ENCODE measurements at regions not wholly inside any gene's neighbourhood (a gene's known extent, or its start where the extent isn't known, plus 50 kb on each side); places are given as distances from the start of the nearest gene placed in this dataset.

DNA sequence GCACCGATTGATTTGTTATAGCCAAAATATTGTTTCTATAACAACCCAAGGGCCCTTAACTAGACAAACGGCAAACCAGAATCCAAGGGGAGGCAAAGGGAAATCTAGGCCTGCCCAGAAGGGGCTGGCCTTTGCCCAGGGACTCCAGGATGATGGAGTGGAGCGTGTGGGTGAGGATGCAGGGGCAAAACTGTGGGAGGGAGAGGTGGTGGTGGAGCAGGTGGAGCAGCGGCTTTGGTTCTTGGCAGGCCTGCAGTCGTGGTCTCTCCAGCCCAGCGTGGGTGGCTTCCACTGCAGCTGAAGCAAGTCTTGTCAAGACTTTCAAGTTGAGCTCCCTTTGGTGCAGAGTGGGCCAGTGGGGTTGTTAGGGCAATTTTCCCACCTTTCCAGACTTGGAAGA, 98.6 kb upstream of the TBCA start:
- Mint-ChIP-seq H3K4me1 (no peaks in the 10 kb centered on the region), H3K27ac (no peak overlapping the region)

GRCh38 chr5:77873239-77873638, 97.1 kb upstream of the TBCA start:
- Mint-ChIP-seq H3K9me3 (no peaks in the 10 kb centered on the region), H3K4me3 (no peak overlapping the region), H3K27ac (no peak overlapping the region), H3K4me1 (no peaks in the 10 kb centered on the region), H3K27me3 (ENCODE audit: low read depth) (no peaks in the 10 kb centered on the region), H3K36me3 (no peaks in the 10 kb centered on the region)
- DNase-seq (ENCODE audit: low spot score in 2 of 2, unreplicated experiment in 2 of 2) = no peak
- no peak for TF ChIP-seq CTCF (IDR thresholded peaks at IDR 0.05; ENCODE audit: unreplicated experiment)

More for the DNA sequence above, 98.6 kb upstream of the TBCA start:
- Mint-ChIP-seq H3K36me3 (no peaks in the 10 kb centered on the region), H3K9me3 (no peaks in the 10 kb centered on the region), H3K27me3 (ENCODE audit: low read depth) (no peaks in the 10 kb centered on the region), H3K4me3 (no peak overlapping the region)
- TF ChIP-seq CTCF (IDR thresholded peaks at IDR 0.05; ENCODE audit: unreplicated experiment) = no peak
- no peak for DNase-seq (ENCODE audit: low spot score in 2 of 2, unreplicated experiment in 2 of 2)

DNA sequence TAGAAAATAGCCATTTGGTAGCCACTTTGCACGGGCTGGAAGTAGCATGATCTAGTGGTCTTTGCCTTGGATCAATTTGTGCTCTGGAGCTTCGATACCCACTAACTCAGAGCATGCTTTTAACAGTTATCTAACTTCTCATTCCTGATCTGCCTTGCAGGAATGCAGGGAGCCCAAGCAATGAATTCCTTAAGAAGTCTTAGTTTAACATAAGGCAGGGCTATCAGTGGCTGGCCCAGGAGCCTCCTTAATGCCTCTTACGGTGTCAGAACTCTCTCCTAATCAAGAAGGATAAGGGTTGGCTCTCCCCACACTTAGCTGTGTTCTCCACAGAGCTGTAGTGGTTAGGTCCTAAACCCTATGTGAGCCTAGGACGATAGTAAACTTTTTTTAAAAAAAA, 95.8 kb upstream of the TBCA start:
- H3K27me3 Mint-ChIP-seq (ENCODE audit: low read depth) = no peaks in the 10 kb centered on the region

DNA sequence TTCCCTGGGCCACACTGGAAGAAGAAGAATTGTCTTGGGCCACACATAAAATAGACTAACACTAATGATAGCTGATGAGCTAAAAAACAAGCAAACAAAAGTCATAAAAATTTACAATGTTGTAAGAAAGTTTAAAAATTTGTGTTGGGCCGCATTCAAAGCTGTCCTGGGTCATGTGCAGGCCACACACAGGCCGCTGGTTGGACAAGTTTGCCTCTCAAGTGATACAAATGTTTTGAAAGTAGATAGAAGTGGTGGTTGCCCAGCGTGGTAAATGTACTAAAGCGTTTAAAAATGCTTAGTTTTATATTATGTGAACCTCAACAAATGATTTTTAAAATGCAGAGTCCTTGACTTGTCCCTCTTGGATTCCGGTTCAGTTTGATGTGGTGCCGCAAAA, 94.9 kb upstream of the TBCA start:
- H3K27me3 Mint-ChIP-seq (ENCODE audit: low read depth) = no peaks in the 10 kb centered on the region
- no peak overlapping the region for H3K27ac Mint-ChIP-seq
- no peak overlapping the region for H3K4me3 Mint-ChIP-seq
- H3K9me3 Mint-ChIP-seq = no peaks in the 10 kb centered on the region
- H3K36me3 Mint-ChIP-seq = no peaks in the 10 kb centered on the region
- no peaks in the 10 kb centered on the region for H3K4me1 Mint-ChIP-seq
- no peak for DNase-seq (ENCODE audit: low spot score in 2 of 2, unreplicated experiment in 2 of 2)
- no peak for TF ChIP-seq CTCF (IDR thresholded peaks at IDR 0.05; ENCODE audit: unreplicated experiment)

More for the DNA sequence above, 95.8 kb upstream of the TBCA start:
- Mint-ChIP-seq H3K36me3 (no peaks in the 10 kb centered on the region), H3K4me1 (no peaks in the 10 kb centered on the region), H3K27ac (no peak overlapping the region), H3K9me3 (no peaks in the 10 kb centered on the region), H3K4me3 (no peak overlapping the region)
- no peak for DNase-seq (ENCODE audit: low spot score in 2 of 2, unreplicated experiment in 2 of 2)
- TF ChIP-seq CTCF (IDR thresholded peaks at IDR 0.05; ENCODE audit: unreplicated experiment) = no peak

GRCh38 chr5:77869116-77869798, 93.1 kb upstream of the TBCA start:
- Mint-ChIP-seq H3K4me3 (no peak overlapping the region), H3K4me1 (no peaks in the 10 kb centered on the region), H3K27me3 (ENCODE audit: low read depth) (peaks cover 2% of the 10 kb centered on the region), H3K27ac (no peak overlapping the region), H3K36me3 (no peaks in the 10 kb centered on the region), H3K9me3 (no peaks in the 10 kb centered on the region)
- DNase-seq (ENCODE audit: low spot score in 2 of 2, unreplicated experiment in 2 of 2) = no peak
- TF ChIP-seq CTCF (IDR thresholded peaks at IDR 0.05; ENCODE audit: unreplicated experiment) = no peak

DNA sequence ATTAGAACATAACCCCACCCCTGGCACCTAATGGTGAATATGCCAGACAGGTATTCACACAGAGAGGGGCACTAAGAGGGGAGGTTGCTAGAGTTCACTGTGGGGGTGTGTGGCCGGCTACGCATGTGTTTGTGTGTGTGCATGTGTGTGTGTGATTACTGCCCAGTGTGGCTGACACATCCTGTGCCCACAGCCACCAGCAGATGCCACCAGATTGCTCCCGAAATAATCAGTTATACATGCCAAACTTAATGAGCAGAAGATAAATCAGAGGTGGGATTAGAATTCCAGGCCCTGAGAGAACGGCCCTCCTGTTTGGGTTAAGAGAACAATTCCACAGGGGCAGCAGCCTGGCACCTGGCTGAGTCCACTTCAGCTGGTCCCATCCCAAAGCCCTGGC, 91.8 kb upstream of the TBCA start:
- Mint-ChIP-seq H3K4me1 (no peaks in the 10 kb centered on the region), H3K9me3 (no peaks in the 10 kb centered on the region)
- no peak for TF ChIP-seq CTCF (IDR thresholded peaks at IDR 0.05; ENCODE audit: unreplicated experiment)

More for the DNA sequence above, 91.8 kb upstream of the TBCA start:
- no peak overlapping the region for H3K27ac Mint-ChIP-seq
- H3K4me3 Mint-ChIP-seq = no peak overlapping the region
- no peak for DNase-seq (ENCODE audit: low spot score in 2 of 2, unreplicated experiment in 2 of 2)
- no peaks in the 10 kb centered on the region for H3K36me3 Mint-ChIP-seq
- peaks cover 2% of the 10 kb centered on the region for H3K27me3 Mint-ChIP-seq (ENCODE audit: low read depth)

Data from mesothelial cell of epicardium (in vitro differentiated cells).